8988T (cell line): ENCODE measurements at regions not wholly inside any gene's neighbourhood (a gene's known extent, or its start where the extent isn't known, plus 50 kb on each side); places are given as distances from the start of the nearest gene placed in this dataset.
"Not testable (repeated sequence)": the region's sequence is repeated elsewhere in the genome, so short reads cannot be mapped to it uniquely, and the experiment has no call there.

Experiments
- DNase-seq: peaks from one replicate; pipeline ENCODE4 v3.0.0; 2011

- DNase-seq: peak; percentile 70
These were observed 99.9 kb downstream of the ANKRD18B start for GRCh38 chr9:33623658-33624586.

- DNase-seq: not testable (repeated sequence)
These were observed 104.3 kb downstream of the ANKRD18B start for GRCh38 chr9:33628318-33628717.

GRCh38 chr9:33628865-33629410 lies 104.9 kb downstream of the ANKRD18B start:
- DNase-seq: no peak

- DNase-seq: no peak
These were observed 109.6 kb downstream of the ANKRD18B start for GRCh38 chr9:33633636-33634035.

GRCh38 chr9:33637881-33638280 lies 113.8 kb downstream of the ANKRD18B start:
- no peak for DNase-seq

GRCh38 chr9:33638391-33638915 lies 114.4 kb downstream of the ANKRD18B start:
- DNase-seq: no peak

- no peak for DNase-seq
These were observed 121.7 kb downstream of the ANKRD18B start for GRCh38 chr9:33645706-33646105.

GRCh38 chr9:33649463-33649862 lies 125.4 kb downstream of the ANKRD18B start:
- no peak for DNase-seq

GRCh38 chr9:33651125-33651524 lies 127.1 kb downstream of the ANKRD18B start:
- DNase-seq: no peak

GRCh38 chr9:33659921-33660320 lies 135.4 kb upstream of the PRSS3 start:
- no peak for DNase-seq

GRCh38 chr9:33660772-33661171 lies 134.6 kb upstream of the PRSS3 start:
- no peak for DNase-seq

- DNase-seq: no peak
These were observed 134.2 kb upstream of the PRSS3 start for GRCh38 chr9:33661176-33661575.

GRCh38 chr9:33662871-33663270 lies 132.5 kb upstream of the PRSS3 start:
- DNase-seq: no peak

- DNase-seq: not testable (repeated sequence)
These were observed 119.1 kb upstream of the PRSS3 start for GRCh38 chr9:33676194-33676745.

- DNase-seq: peak; percentile 18
These were observed 118.4 kb upstream of the PRSS3 start for GRCh38 chr9:33676746-33677505.

- DNase-seq: no peak
These were observed 117.9 kb upstream of the PRSS3 start for GRCh38 chr9:33677506-33677809.

GRCh38 chr9:33677961-33678360 lies 117.4 kb upstream of the PRSS3 start:
- DNase-seq: no peak

- DNase-seq: no peak
These were observed 112.8 kb upstream of the PRSS3 start for GRCh38 chr9:33682551-33682950.

GRCh38 chr9:33684831-33685230 lies 110.5 kb upstream of the PRSS3 start:
- no peak for DNase-seq

- no peak for DNase-seq
These were observed 108.4 kb upstream of the PRSS3 start for GRCh38 chr9:33686942-33687341.

GRCh38 chr9:33687779-33688178 lies 107.6 kb upstream of the PRSS3 start:
- DNase-seq: no peak

- no peak for DNase-seq
These were observed 105.0 kb upstream of the PRSS3 start for GRCh38 chr9:33690143-33690933.
